Endothelial cell of umbilical vein (primary cell): ENCODE measurements at regions not wholly inside any gene's neighbourhood (a gene's known extent, or its start where the extent isn't known, plus 50 kb on each side); places are given as distances from the start of the nearest gene placed in this dataset.

Source experiments
- MYC ChIP-seq: IDR thresholded peaks from one replicate; pipeline ENCODE4 v1.6.1; 2011; ENCODE audit warnings: mild to moderate bottlenecking, low read depth, low read length
- POLR2A ChIP-seq: IDR thresholded peaks from 2 replicates; pipeline ENCODE4 v1.6.1; 2012; ENCODE audit warnings: low read depth, mild to moderate bottlenecking, control low read depth, low read length

GRCh38 chr1:191882870-191883269 lies 275.4 kb upstream of the RGS18 start:
- TF ChIP-seq MYC, result no peak
- no peak for TF ChIP-seq POLR2A
